ENCODE measurements at regions not wholly inside any gene's neighbourhood (a gene's known extent, or its start where the extent isn't known, plus 50 kb on each side); places are given as distances from the start of the nearest gene placed in this dataset.

DNA sequence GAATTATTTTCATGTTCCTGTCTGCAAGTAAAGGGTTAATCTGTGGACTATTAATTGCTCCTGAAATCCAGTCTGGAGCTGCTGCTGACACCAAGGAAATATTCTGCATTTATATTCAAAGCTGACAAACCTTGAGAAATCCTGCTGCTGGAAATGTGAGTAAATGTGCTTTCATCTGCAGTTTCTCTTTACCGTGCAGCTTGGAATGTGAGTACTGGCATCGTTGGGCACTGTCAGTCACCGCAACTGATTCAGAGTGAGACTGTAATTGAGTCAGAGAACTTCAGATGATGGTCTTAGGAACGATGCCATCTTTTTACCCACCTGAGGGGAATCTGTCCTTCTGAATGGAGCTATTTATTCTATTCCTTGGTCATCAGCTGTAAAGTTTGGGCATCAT, 420.6 kb downstream of the SIPA1L2 start:
- DNase-seq (ENCODE audit: low read depth): no peak
- TF ChIP-seq, protein P1, sequence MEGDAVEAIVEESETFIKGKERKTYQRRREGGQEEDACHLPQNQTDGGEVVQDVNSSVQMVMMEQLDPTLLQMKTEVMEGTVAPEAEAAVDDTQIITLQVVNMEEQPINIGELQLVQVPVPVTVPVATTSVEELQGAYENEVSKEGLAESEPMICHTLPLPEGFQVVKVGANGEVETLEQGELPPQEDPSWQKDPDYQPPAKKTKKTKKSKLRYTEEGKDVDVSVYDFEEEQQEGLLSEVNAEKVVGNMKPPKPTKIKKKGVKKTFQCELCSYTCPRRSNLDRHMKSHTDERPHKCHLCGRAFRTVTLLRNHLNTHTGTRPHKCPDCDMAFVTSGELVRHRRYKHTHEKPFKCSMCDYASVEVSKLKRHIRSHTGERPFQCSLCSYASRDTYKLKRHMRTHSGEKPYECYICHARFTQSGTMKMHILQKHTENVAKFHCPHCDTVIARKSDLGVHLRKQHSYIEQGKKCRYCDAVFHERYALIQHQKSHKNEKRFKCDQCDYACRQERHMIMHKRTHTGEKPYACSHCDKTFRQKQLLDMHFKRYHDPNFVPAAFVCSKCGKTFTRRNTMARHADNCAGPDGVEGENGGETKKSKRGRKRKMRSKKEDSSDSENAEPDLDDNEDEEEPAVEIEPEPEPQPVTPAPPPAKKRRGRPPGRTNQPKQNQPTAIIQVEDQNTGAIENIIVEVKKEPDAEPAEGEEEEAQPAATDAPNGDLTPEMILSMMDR (conservative IDR thresholded peaks at IDR 0.05; ENCODE audit: low read depth, low read length): no peak
- H3K4me3 ChIP-seq (ENCODE audit: low read length): no peak overlapping the region

DNA sequence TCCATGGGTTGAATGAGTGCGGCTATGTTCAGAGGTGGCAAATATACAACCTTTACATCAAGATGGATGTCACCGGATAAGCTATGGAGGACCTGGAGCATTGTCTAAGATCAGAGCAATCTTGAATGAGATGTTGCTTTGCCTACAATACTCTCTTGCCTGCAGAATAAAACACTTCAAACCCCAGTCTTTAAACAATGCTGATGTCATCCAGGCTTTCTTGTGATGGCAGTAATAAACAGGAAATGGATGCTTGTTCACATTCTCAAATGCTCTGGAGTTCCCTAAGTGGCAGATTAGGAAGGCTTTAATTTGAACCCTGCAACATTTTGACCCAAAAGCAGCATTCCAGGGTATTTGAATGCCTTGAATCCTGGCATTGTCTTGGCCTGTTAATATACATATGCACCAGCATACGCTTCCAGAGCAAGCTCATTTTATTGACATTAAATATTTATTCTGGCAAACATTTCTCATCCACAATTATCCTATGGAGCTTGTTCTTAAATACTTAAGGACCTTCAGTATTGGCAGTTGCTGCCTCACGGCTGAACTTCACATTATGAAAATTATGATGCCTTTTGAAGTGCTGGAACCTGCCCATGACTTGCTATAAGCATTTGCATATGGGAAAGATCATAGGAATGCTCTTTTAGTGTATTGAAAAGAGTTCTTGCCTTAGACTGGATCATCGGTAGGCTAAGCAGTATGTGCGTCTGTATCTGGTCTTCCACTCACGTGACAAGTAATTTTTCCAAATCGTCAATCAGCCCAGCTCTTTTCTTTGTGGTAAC, 422.7 kb downstream of the SIPA1L2 start:
- no peak for DNase-seq (ENCODE audit: low read depth)
- TF ChIP-seq, protein P1 (conservative IDR thresholded peaks at IDR 0.05; ENCODE audit: low read depth, low read length): no peak
- no peak overlapping the region for H3K4me3 ChIP-seq (ENCODE audit: low read length)

DNA sequence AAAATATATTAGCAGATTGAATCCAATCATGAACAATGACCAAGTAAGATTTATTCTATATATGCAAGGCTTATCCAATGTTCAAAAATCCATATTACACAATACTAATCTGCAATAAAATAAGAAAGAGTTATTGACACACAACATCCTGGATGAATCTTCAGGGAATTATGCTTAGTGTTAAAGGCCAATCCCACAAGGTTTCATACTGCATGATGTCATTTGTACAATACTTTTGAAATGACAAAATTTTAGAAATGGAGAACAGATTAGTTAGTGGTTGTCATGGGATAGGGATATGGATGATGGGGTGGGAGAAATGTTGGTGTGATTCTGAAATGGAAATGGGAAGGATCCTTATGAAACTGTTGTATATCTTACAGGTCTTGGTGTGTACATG, 425.7 kb downstream of the SIPA1L2 start:
- no peak for DNase-seq (ENCODE audit: low read depth)
- no peak overlapping the region for H3K4me3 ChIP-seq (ENCODE audit: low read length)
- TF ChIP-seq, protein P1 (conservative IDR thresholded peaks at IDR 0.05; ENCODE audit: low read depth, low read length): no peak

DNA sequence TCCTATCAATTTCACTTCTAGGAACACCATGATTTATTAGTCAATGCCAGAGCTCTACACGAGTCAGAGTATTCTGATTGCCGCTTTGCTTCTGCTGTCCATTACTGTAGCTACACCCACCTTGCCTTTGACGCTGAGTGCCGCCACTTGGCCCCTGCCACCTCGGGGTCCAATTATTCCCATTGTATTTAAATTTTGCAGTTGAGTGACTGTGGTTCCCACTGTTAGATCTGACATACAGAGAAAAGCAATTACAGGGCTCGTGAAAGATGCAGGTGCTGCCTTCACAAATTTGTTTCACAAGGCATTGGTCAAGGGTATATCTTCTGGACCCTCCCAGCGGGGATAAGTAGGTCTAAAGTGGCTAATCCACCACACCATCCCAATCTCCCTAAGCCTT, 428.9 kb downstream of the SIPA1L2 start:
- TF ChIP-seq, protein P1 (conservative IDR thresholded peaks at IDR 0.05; ENCODE audit: low read depth, low read length): no peak
- H3K4me3 ChIP-seq (ENCODE audit: low read length): no peak overlapping the region
- DNase-seq (ENCODE audit: low read depth): no peak

DNA sequence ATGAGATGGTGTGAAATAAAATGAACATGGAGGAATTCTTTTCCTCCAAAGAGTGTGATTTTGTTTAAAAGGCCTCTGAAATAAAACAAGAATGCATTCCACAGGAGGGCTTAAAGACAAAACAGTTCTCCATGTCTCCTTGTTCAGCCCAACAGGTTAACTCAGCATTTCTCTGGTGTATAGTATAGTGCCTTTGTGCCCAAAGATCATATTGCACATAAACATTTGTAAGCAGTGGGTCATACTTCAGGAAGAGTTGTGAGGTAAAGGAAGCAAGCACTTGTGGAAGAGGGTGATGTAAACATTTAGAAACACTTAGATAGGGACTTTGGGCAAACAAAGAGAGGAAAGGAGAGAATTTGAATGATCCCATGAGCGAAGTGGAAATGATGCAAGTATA, 433.9 kb downstream of the SIPA1L2 start:
- TF ChIP-seq, protein P1 (conservative IDR thresholded peaks at IDR 0.05; ENCODE audit: low read depth, low read length): no peak
- no peak overlapping the region for H3K4me3 ChIP-seq (ENCODE audit: low read length)
- DNase-seq (ENCODE audit: low read depth): no peak

DNA sequence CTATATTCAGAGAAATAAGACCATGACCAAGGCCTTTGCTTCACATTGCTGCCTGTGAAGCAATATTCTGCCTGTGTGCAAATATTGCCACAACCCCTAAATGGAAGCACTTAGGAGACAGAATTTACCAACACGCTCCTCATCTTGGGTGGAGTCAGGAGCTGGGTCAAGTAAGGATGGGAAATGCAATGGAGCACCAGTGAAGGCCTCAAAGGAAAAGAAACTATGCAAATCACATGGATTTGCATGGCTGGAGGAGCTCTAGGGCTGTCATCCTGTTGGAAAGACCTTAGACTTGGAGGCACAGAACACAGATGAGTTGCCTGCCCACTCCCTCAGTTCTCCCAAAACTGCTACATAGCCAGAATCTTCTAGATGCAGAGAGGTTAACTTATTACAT, 435.5 kb downstream of the SIPA1L2 start:
- TF ChIP-seq, protein P1 (conservative IDR thresholded peaks at IDR 0.05; ENCODE audit: low read depth, low read length): no peak
- no peak for DNase-seq (ENCODE audit: low read depth)
- H3K4me3 ChIP-seq (ENCODE audit: low read length): no peak overlapping the region

DNA sequence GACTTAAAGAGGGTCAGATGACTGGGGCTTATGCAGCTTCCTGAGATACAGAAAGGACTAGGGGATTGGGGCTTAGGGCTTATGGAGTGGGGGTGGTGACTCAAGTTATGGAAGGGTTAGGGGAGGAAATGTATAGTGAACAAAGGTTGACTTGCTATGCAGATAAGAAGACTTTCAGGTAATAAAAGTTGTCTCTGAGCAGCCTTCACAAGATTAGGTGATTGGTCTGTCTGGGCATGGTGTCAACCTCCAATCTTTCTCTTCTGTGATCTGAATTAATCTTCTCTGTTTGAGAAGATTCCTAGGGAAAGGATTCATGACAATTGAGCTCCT, 436.5 kb downstream of the SIPA1L2 start:
- TF ChIP-seq, protein P1 (conservative IDR thresholded peaks at IDR 0.05; ENCODE audit: low read depth, low read length): no peak
- no peak overlapping the region for H3K4me3 ChIP-seq (ENCODE audit: low read length)
- peak; percentile 3 for DNase-seq (ENCODE audit: low read depth)

Measured in retinal pigment epithelial cell (primary cell).